22Rv1 (cell line): ENCODE measurements at regions not wholly inside any gene's neighbourhood (a gene's known extent, or its start where the extent isn't known, plus 50 kb on each side); places are given as distances from the start of the nearest gene placed in this dataset.

Experiments used
- ZFX ChIP-seq: fragments of 450-650 bp; IDR thresholded peaks from 2 replicates; pipeline ENCODE4 v1.6.1; 2017; ENCODE audit warnings: antibody characterized with exemption, borderline replicate concordance
- TF ChIP-seq, protein P1 (sequence below): fragments of 450-650 bp; IDR thresholded peaks from 2 replicates; pipeline ENCODE4 v1.5.1; 2017; ENCODE audit warnings: mild to moderate bottlenecking

DNA sequence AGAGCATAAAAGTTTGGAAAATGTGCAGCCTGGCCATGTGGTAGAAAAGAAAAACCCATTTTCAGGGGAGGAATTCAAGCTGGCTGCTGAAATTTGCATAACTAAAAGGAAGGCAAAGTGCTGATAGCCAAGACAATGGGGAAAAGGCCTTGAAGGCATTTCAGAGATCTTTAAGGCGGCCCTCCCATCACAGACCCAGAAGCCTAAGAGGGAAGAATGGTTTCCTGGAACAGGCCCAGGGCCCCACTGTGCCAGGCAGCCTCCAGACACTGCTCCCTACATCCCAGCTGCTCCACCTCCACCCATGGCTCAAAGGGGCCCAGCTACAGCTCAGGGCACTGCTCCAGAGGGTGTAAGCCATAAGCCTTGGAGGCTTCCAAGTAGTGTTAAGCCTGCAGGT is 158.0 kb upstream of the PRDX4 start:
- TF ChIP-seq, protein P1, sequence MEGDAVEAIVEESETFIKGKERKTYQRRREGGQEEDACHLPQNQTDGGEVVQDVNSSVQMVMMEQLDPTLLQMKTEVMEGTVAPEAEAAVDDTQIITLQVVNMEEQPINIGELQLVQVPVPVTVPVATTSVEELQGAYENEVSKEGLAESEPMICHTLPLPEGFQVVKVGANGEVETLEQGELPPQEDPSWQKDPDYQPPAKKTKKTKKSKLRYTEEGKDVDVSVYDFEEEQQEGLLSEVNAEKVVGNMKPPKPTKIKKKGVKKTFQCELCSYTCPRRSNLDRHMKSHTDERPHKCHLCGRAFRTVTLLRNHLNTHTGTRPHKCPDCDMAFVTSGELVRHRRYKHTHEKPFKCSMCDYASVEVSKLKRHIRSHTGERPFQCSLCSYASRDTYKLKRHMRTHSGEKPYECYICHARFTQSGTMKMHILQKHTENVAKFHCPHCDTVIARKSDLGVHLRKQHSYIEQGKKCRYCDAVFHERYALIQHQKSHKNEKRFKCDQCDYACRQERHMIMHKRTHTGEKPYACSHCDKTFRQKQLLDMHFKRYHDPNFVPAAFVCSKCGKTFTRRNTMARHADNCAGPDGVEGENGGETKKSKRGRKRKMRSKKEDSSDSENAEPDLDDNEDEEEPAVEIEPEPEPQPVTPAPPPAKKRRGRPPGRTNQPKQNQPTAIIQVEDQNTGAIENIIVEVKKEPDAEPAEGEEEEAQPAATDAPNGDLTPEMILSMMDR, result no peak
- no peak for TF ChIP-seq ZFX
